WERI-Rb-1 (cell line): ENCODE measurements at regions not wholly inside any gene's neighbourhood (a gene's known extent, or its start where the extent isn't known, plus 50 kb on each side); places are given as distances from the start of the nearest gene placed in this dataset.

Source experiments
- DNase-seq: peaks from one replicate; pipeline ENCODE4 v3.0.0-alpha.2; 2020
- H3K27ac ChIP-seq: fragments of 250-450 bp; sonication (Bioruptor Pico); 2 replicates; pipeline ENCODE4 v1.5.1; 2020; ENCODE audit warnings: mild to moderate bottlenecking, moderate library complexity
- H3K27me3 ChIP-seq: fragments of 250-450 bp; sonication (Bioruptor Pico); 2 replicates; pipeline ENCODE4 v1.5.1; 2021; ENCODE audit warnings: mild to moderate bottlenecking, low read depth, moderate library complexity; ENCODE audit not compliant: insufficient read depth, severe bottlenecking
- H3K36me3 ChIP-seq: fragments of 250-450 bp; sonication (Bioruptor Pico); 2 replicates; pipeline ENCODE4 v1.5.1; 2020; ENCODE audit warnings: mild to moderate bottlenecking, moderate library complexity
- H3K4me3 ChIP-seq: 2 replicates; pipeline ENCODE4 v1.5.1; 2011; ENCODE audit warnings: low read depth, mild to moderate bottlenecking, control low read depth, low read length
- H3K9me3 ChIP-seq: fragments of 250-450 bp; sonication (Bioruptor Pico); 2 replicates; pipeline ENCODE4 v1.5.1; 2021; ENCODE audit warnings: mild to moderate bottlenecking, moderate library complexity; ENCODE audit not compliant: severe bottlenecking
- TF ChIP-seq, protein P1 (sequence below): IDR thresholded peaks from 2 replicates; pipeline ENCODE4 v1.5.1; 2011; ENCODE audit warnings: low read depth, mild to moderate bottlenecking, control low read depth, inconsistent platforms, low read length

DNA sequence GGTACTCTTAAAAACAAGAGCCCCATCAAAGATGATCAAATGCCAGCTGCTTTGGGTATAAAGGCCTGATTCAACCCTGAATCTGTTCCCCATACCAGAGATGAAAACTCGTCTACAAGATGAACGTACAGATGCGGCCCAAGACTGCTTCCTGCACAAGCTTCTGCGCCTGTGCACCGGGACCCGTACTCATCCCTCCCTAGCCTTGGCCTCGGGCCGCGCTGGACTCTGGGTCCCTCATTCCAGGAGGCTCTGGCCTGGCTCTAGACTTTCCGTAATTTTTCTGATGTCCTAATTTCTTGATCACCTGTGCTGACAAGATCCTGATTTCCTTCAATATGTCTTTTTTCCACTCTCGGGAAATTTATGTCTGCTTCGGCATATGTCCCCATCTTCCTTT is 612.3 kb downstream of the BNC2 start:
- Histone ChIP-seq H3K36me3 (no peaks in the 10 kb centered on the region), H3K4me3 (no peak overlapping the region), H3K27ac (no peak overlapping the region), H3K27me3 (no peaks in the 10 kb centered on the region), H3K9me3 (no peaks in the 10 kb centered on the region)
- DNase-seq: no peak
- TF ChIP-seq, protein P1, sequence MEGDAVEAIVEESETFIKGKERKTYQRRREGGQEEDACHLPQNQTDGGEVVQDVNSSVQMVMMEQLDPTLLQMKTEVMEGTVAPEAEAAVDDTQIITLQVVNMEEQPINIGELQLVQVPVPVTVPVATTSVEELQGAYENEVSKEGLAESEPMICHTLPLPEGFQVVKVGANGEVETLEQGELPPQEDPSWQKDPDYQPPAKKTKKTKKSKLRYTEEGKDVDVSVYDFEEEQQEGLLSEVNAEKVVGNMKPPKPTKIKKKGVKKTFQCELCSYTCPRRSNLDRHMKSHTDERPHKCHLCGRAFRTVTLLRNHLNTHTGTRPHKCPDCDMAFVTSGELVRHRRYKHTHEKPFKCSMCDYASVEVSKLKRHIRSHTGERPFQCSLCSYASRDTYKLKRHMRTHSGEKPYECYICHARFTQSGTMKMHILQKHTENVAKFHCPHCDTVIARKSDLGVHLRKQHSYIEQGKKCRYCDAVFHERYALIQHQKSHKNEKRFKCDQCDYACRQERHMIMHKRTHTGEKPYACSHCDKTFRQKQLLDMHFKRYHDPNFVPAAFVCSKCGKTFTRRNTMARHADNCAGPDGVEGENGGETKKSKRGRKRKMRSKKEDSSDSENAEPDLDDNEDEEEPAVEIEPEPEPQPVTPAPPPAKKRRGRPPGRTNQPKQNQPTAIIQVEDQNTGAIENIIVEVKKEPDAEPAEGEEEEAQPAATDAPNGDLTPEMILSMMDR: no peak

DNA sequence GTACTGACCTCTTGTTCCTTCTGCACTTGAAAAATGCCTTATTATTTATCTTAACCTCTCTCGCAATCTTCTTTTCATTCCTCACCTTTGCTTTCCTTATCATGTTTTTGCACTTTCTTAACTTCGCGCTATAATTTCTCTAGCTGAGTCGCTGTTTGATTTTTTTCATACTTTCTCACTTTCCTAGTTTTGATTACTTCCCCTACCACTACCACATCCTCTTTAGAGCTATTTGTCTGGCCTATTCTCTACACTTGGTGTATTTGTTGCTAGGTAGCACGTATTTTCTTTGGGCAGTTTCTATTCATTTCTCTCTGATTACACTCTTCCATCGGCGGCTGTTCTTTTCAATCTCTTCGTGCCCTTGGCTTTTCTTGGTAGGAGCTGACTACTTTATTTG is 611.8 kb downstream of the BNC2 start:
- no peak for DNase-seq
- Histone ChIP-seq H3K36me3 (no peaks in the 10 kb centered on the region), H3K4me3 (no peak overlapping the region), H3K27me3 (no peaks in the 10 kb centered on the region), H3K9me3 (no peaks in the 10 kb centered on the region), H3K27ac (no peak overlapping the region)
- TF ChIP-seq, protein P1: no peak

GRCh38 chr9:16262477-16263261 is 607.8 kb downstream of the BNC2 start:
- Histone ChIP-seq H3K4me3 (no peak overlapping the region), H3K9me3 (no peaks in the 10 kb centered on the region), H3K27me3 (no peaks in the 10 kb centered on the region), H3K36me3 (no peaks in the 10 kb centered on the region), H3K27ac (no peak overlapping the region)
- DNase-seq: no peak
- TF ChIP-seq, protein P1: no peak

DNA sequence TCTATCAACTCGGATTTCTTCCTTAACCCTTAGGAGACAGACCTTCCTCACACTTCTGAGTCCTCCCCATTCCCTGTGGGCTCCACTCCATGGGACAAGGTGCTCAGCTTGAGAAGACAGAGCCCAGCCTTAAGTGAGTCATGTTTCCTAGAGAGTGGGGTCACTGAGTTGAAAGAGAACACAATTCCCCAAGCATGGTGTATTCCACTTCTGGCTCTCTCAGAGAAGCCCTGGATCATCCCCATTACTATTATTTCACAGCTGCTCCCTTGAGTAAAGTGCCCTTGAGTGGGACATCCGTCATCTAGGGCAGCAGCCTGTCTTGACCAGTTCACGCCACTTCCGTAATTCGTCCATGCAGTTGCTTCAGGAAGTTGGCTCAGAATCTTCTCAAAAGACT is 604.8 kb downstream of the BNC2 start:
- H3K27me3 ChIP-seq: no peaks in the 10 kb centered on the region
- no peak overlapping the region for H3K4me3 ChIP-seq
- no peaks in the 10 kb centered on the region for H3K36me3 ChIP-seq
- H3K9me3 ChIP-seq: no peaks in the 10 kb centered on the region
- DNase-seq: no peak
- TF ChIP-seq, protein P1: no peak
- no peak overlapping the region for H3K27ac ChIP-seq

DNA sequence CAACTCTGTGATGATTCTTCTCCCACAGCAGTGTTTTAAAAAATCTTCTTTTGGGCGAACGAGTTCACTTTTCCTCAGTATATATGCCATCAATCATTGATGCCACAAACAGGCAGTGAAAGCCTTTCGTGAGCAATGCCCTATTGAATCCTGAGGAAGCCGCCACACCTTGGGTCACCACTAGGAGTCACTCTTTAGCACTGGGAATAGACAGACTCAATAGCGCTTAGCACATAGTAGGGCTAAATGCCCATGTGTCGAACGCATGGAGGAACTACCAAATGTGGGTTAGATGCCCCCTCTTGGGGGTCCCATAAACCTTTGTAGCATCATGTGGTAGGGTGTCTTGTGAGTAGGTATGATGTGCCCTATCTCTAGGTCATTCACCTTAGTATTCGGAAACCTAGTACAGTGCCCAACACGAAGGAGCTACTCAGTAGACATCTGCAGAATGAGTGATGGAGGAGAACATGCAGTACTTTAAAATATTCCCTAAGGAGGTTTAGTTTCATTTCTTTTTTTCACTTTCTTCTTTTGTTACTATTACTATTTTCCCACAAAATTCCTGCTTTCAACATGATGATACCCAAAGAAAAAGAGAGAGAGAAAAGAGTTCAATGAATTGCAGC is 603.7 kb downstream of the BNC2 start:
- DNase-seq: no peak
- no peaks in the 10 kb centered on the region for H3K36me3 ChIP-seq
- TF ChIP-seq, protein P1: peak; percentile 66
- no peak overlapping the region for H3K27ac ChIP-seq
- H3K9me3 ChIP-seq: no peaks in the 10 kb centered on the region
- no peak overlapping the region for H3K4me3 ChIP-seq
- no peaks in the 10 kb centered on the region for H3K27me3 ChIP-seq
